Stimulated activated naive CD8-positive, alpha-beta T cell treated with anti-CD3 and anti-CD28 coated beads, Interleukin-15, Interleukin-2, amounts not matched to agents 100 ng/mL and 50 ng/mL, for 24 hours (primary cell): ENCODE measurements at regions not wholly inside any gene's neighbourhood (a gene's known extent, or its start where the extent isn't known, plus 50 kb on each side); places are given as distances from the start of the nearest gene placed in this dataset.

Experiments used
- H3K27ac Mint-ChIP-seq: one replicate; pipeline ENCODE4 v1.8.0; 2021; ENCODE audit warnings: mild to moderate bottlenecking, mixed read lengths
- H3K27me3 Mint-ChIP-seq: one replicate; pipeline ENCODE4 v1.8.0; 2021; ENCODE audit warnings: mixed read lengths
- H3K36me3 Mint-ChIP-seq: one replicate; pipeline ENCODE4 v1.8.0; 2021; ENCODE audit warnings: low read depth, mixed read lengths
- H3K4me1 Mint-ChIP-seq: one replicate; pipeline ENCODE4 v1.8.0; 2021; ENCODE audit warnings: low read depth, mixed read lengths
- H3K4me3 Mint-ChIP-seq: one replicate; pipeline ENCODE4 v1.8.0; 2021; ENCODE audit warnings: mild to moderate bottlenecking, mixed read lengths
- H3K9me3 Mint-ChIP-seq: one replicate; pipeline ENCODE4 v1.8.0; 2021; ENCODE audit warnings: mixed read lengths

GRCh38 chr3:30098653-30099455, 507.5 kb upstream of the TGFBR2 start:
- Mint-ChIP-seq H3K9me3 (no peaks in the 10 kb centered on the region), H3K36me3 (no peaks in the 10 kb centered on the region), H3K4me1 (peaks cover 10% of the 10 kb centered on the region), H3K27me3 (no peaks in the 10 kb centered on the region), H3K4me3 (no peak overlapping the region), H3K27ac (no peak overlapping the region)

GRCh38 chr3:30102356-30102755, 504.0 kb upstream of the TGFBR2 start:
- no peak overlapping the region for H3K4me3 Mint-ChIP-seq
- peaks cover 11% of the 10 kb centered on the region for H3K9me3 Mint-ChIP-seq
- no peaks in the 10 kb centered on the region for H3K36me3 Mint-ChIP-seq
- H3K4me1 Mint-ChIP-seq: peaks cover 10% of the 10 kb centered on the region
- H3K27me3 Mint-ChIP-seq: no peaks in the 10 kb centered on the region
- H3K27ac Mint-ChIP-seq: no peak overlapping the region

- no peaks in the 10 kb centered on the region for H3K36me3 Mint-ChIP-seq
- H3K27ac Mint-ChIP-seq: no peak overlapping the region
- H3K9me3 Mint-ChIP-seq: peaks cover 11% of the 10 kb centered on the region
- H3K4me3 Mint-ChIP-seq: no peak overlapping the region
- no peaks in the 10 kb centered on the region for H3K27me3 Mint-ChIP-seq
- H3K4me1 Mint-ChIP-seq: peaks cover 9% of the 10 kb centered on the region
Observed at GRCh38 chr3:30103186-30103585, 503.2 kb upstream of the TGFBR2 start.

DNA sequence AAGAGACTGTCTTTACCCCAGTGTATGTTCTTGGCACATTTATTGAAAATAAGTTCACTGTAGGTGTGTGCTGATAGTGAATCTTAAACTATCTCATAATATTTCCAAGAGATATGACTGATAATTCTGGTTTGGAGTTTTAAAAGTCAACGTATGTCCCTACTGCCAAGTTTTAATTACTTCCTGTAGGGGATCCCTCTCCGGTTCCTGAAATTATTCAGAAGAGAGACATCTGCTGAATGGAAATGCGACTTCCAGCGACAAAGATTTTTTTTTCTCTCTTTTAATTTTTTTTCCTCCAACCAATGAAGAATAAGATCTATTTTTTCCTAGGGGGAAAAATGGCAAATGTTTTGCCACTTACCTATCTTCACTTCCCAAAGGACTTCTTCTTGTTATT, 498.9 kb upstream of the TGFBR2 start:
- Mint-ChIP-seq H3K27me3 (no peaks in the 10 kb centered on the region), H3K9me3 (peaks cover 11% of the 10 kb centered on the region), H3K36me3 (no peaks in the 10 kb centered on the region), H3K27ac (no peak overlapping the region), H3K4me3 (no peak overlapping the region), H3K4me1 (no peaks in the 10 kb centered on the region)

GRCh38 chr3:30112411-30112810, 494.0 kb upstream of the TGFBR2 start:
- no peaks in the 10 kb centered on the region for H3K27me3 Mint-ChIP-seq
- H3K9me3 Mint-ChIP-seq: no peaks in the 10 kb centered on the region
- no peak overlapping the region for H3K27ac Mint-ChIP-seq

DNA sequence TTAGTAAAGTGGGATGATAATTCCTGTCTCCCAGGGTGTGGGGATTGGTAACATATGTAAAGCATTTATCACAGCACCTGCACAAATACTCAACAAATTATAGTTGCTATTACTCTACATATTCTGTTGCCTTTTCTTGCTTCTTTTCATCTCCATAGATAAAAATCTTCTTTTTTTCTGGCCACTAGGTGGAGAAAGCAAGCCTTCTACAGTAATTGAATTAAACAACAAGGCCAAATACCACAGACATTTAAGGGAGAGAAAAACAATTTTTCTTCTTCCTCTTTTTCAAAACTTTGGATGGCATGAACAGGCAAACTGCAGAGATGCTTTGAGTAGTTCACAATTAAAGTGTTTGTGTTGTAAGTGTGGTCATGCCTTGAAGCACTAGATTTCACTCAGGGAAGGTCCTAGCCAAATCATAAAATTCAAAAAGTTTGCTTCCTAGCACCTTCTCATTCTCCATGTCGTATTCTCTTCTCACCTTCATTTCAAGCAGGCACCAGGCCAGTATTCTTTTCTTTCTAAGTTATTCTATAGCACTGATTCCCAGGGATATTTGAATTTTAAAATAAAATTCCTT, 493.4 kb upstream of the TGFBR2 start:
- H3K27ac Mint-ChIP-seq: no peak overlapping the region
- no peaks in the 10 kb centered on the region for H3K36me3 Mint-ChIP-seq
- H3K27me3 Mint-ChIP-seq: no peaks in the 10 kb centered on the region
- peaks cover 7% of the 10 kb centered on the region for H3K4me1 Mint-ChIP-seq
- no peak overlapping the region for H3K4me3 Mint-ChIP-seq
- no peaks in the 10 kb centered on the region for H3K9me3 Mint-ChIP-seq

More at GRCh38 chr3:30112411-30112810, 494.0 kb upstream of the TGFBR2 start:
- no peaks in the 10 kb centered on the region for H3K36me3 Mint-ChIP-seq
- H3K4me3 Mint-ChIP-seq: no peak overlapping the region
- peaks cover 7% of the 10 kb centered on the region for H3K4me1 Mint-ChIP-seq

DNA sequence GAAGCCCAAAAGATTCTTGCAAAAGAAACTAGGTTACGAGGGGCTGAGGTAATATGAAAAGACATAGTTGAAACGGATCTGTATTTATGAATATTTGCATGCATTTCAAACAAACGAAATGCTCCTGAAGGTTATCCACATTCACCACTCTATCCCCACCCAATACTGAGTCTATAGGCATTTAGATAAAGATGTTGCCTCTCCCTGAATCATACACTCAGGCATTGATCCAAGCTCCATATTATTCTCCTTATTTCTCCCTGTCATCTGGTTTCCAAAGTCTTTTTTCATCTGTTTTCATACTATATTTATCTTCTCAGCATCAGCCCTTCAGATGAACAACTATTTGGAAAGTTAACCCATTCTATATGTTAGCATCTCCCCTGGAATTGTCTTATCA, 492.5 kb upstream of the TGFBR2 start:
- Mint-ChIP-seq H3K27me3 (no peaks in the 10 kb centered on the region), H3K9me3 (no peaks in the 10 kb centered on the region), H3K36me3 (no peaks in the 10 kb centered on the region), H3K4me1 (peaks cover 7% of the 10 kb centered on the region), H3K4me3 (no peak overlapping the region), H3K27ac (no peak overlapping the region)

DNA sequence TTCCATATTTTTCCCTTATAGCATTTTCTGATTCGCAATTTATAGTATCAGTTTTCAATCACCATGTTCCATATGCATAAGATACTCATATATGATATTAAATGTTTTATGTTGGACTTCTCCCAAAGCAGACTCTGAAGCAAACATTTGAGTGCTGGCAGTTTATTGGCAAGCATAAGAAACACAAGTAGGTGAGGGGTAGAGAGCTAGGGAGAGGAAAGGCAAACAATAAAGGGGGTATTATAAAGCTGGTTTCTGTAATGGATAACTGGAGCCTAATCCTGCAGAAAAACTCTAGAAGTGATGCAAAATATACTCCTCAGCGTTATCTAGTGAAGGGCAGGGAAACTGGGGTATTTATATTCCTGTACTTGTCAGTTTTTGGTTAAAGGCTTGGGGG, 491.5 kb upstream of the TGFBR2 start:
- Mint-ChIP-seq H3K27ac (no peak overlapping the region), H3K4me1 (peaks cover 7% of the 10 kb centered on the region), H3K9me3 (no peaks in the 10 kb centered on the region), H3K36me3 (no peaks in the 10 kb centered on the region), H3K4me3 (no peak overlapping the region), H3K27me3 (no peaks in the 10 kb centered on the region)

- no peaks in the 10 kb centered on the region for H3K9me3 Mint-ChIP-seq
- no peaks in the 10 kb centered on the region for H3K27me3 Mint-ChIP-seq
- H3K4me1 Mint-ChIP-seq: no peaks in the 10 kb centered on the region
- H3K4me3 Mint-ChIP-seq: no peak overlapping the region
- no peak overlapping the region for H3K27ac Mint-ChIP-seq
- no peaks in the 10 kb centered on the region for H3K36me3 Mint-ChIP-seq
Observed at GRCh38 chr3:30122359-30122758, 484.0 kb upstream of the TGFBR2 start.

DNA sequence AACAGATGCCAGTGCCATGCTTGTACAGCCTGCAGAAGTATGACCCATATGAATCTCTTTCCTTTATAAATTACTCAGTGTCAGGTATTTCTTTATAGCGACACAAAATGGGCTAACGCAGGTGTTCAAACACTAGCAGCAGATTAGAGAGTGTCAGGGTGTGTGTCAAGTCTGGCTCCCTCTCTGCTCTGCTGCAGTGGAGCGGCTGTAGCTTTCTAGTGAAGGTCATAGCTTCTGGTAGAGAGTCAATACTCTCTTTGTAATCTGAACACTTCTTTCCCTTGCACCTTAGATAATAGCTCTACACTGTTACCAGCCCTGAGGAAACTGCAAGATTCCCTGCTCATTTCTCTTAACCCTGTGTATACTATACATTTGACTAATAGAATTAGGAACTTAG, 483.2 kb upstream of the TGFBR2 start:
- H3K9me3 Mint-ChIP-seq: no peaks in the 10 kb centered on the region
- H3K27ac Mint-ChIP-seq: no peak overlapping the region
- H3K4me1 Mint-ChIP-seq: no peaks in the 10 kb centered on the region
- no peaks in the 10 kb centered on the region for H3K27me3 Mint-ChIP-seq
- H3K4me3 Mint-ChIP-seq: no peak overlapping the region
- H3K36me3 Mint-ChIP-seq: no peaks in the 10 kb centered on the region

DNA sequence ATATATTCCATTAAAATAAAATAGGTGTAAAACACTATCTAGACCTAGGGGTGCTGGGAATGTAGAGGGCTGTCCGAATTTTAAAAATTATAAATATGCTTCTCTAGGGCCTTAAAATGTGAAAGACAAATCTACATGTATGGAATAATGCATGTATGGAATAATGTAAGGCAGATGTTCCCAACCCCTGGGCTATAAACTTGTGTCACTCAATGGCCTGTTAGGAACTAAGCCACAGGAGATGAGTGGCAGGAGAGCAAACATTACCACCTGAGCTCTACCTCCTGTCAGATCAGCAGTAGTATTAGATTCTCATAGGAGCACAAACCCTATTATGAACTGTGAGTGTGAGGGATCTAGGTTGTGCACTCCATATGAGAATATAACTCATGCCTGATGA, 482.6 kb upstream of the TGFBR2 start:
- Mint-ChIP-seq H3K36me3 (no peaks in the 10 kb centered on the region), H3K27me3 (no peaks in the 10 kb centered on the region), H3K27ac (no peak overlapping the region), H3K4me3 (no peak overlapping the region), H3K9me3 (no peaks in the 10 kb centered on the region), H3K4me1 (no peaks in the 10 kb centered on the region)

DNA sequence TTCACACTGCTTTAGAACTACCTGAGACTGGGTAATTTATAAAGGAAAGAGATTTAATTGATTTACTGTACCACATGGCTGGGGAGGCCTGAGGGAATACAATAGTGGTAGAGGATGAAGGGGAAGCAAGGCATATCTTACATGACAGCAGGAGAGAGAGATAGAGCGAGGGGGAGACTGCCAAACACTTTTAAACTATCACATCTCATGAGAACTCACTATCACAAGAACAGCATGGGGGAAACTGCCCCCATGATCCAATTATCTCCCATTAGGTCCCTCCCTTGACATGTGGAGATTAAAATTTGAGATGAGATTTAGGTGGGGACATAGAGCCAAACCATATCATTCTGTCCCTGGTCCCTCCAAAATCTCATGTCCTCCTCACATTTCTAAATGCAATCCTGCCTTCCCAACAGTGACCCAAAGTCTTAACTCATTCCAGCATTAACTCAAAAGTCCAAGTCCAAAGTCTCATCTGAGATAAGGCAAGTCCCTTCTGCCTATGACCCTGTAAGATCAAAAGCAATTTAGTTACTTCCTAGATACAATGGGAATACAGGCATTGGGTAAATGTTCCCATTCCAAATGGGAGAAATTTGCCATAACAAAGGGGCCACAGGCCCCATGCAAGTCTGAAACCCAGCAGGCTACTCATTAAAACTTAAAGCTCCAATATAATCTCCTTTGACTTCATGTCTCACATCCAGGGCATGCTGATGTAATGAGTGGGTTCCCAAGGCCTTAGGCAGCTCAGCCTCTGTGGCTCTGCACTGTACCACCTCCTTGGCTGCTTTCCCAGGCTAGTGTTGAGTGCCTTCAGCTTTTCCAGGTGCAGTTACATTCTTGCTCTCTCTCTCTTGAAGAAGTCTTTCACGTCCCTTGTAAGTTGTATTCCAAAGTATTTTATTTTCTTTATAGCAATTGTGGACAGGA, 481.7 kb upstream of the TGFBR2 start:
- no peaks in the 10 kb centered on the region for H3K27me3 Mint-ChIP-seq
- H3K36me3 Mint-ChIP-seq: no peaks in the 10 kb centered on the region
- no peaks in the 10 kb centered on the region for H3K9me3 Mint-ChIP-seq
- no peak overlapping the region for H3K27ac Mint-ChIP-seq
- no peaks in the 10 kb centered on the region for H3K4me1 Mint-ChIP-seq
- H3K4me3 Mint-ChIP-seq: no peak overlapping the region

GRCh38 chr3:30129765-30130164, 476.6 kb upstream of the TGFBR2 start:
- Mint-ChIP-seq H3K27me3 (no peaks in the 10 kb centered on the region), H3K4me3 (no peak overlapping the region), H3K27ac (no peak overlapping the region), H3K9me3 (peaks cover 8% of the 10 kb centered on the region), H3K36me3 (no peaks in the 10 kb centered on the region), H3K4me1 (no peaks in the 10 kb centered on the region)

GRCh38 chr3:30130391-30130790, 476.0 kb upstream of the TGFBR2 start:
- no peaks in the 10 kb centered on the region for H3K36me3 Mint-ChIP-seq
- no peaks in the 10 kb centered on the region for H3K27me3 Mint-ChIP-seq
- no peaks in the 10 kb centered on the region for H3K4me1 Mint-ChIP-seq
- no peak overlapping the region for H3K4me3 Mint-ChIP-seq
- peaks cover 8% of the 10 kb centered on the region for H3K9me3 Mint-ChIP-seq
- H3K27ac Mint-ChIP-seq: no peak overlapping the region

DNA sequence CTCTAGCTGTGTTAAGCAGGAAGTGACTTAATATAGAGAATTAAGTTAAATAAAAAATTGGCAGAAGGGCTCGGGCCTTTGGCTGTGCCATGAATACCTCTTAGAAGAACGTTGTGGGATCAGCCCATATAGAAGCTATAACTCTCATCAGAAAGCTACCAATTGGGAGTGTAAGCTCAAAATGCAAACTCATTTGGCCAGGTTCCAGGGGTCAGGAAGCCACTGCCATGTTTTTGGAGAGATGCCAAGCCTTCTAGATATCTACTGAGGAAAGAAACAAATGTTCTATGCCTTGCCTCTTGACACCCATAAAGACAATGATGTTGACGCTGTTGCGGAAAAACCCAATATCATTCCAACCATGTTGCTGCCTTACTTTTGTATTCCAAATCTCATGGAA, 475.2 kb upstream of the TGFBR2 start:
- no peaks in the 10 kb centered on the region for H3K4me1 Mint-ChIP-seq

More for the DNA sequence above, 475.2 kb upstream of the TGFBR2 start:
- H3K27ac Mint-ChIP-seq: no peak overlapping the region
- peaks cover 8% of the 10 kb centered on the region for H3K9me3 Mint-ChIP-seq
- H3K27me3 Mint-ChIP-seq: no peaks in the 10 kb centered on the region
- no peak overlapping the region for H3K4me3 Mint-ChIP-seq
- no peaks in the 10 kb centered on the region for H3K36me3 Mint-ChIP-seq
